C4-2B (cell line): ENCODE measurements at regions not wholly inside any gene's neighbourhood (a gene's known extent, or its start where the extent isn't known, plus 50 kb on each side); places are given as distances from the start of the nearest gene placed in this dataset.

ENCODE experiments used
- ZFX ChIP-seq: fragments of 450-650 bp; IDR thresholded peaks from 2 replicates; pipeline ENCODE4 v1.6.1; 2017
- TF ChIP-seq, protein P1 (sequence below): fragments of 450-650 bp; conservative IDR thresholded peaks from 2 replicates; pipeline ENCODE4 v1.5.1; 2017; ENCODE audit warnings: mild to moderate bottlenecking

DNA sequence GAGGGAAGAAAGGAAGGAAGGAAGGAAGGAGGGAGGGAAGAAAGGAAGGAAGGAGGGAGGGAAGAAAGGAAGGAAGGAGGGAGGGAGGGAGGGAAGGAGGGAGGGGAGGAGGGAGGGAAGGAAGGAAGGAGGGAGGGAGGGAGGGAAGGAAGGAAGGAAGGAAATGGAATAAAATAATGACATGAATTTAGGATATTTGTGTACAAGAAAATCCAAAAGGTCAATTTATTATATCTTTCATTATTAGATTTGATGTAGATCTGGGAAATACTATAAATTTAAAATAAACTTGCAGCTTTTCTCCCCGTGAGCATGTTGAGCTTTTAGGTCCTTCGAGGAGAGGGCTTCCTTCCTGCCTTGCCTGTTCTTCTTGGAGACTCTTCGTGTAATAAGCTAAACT lies 398.6 kb upstream of the NRP1 start:
- TF ChIP-seq, protein P1, sequence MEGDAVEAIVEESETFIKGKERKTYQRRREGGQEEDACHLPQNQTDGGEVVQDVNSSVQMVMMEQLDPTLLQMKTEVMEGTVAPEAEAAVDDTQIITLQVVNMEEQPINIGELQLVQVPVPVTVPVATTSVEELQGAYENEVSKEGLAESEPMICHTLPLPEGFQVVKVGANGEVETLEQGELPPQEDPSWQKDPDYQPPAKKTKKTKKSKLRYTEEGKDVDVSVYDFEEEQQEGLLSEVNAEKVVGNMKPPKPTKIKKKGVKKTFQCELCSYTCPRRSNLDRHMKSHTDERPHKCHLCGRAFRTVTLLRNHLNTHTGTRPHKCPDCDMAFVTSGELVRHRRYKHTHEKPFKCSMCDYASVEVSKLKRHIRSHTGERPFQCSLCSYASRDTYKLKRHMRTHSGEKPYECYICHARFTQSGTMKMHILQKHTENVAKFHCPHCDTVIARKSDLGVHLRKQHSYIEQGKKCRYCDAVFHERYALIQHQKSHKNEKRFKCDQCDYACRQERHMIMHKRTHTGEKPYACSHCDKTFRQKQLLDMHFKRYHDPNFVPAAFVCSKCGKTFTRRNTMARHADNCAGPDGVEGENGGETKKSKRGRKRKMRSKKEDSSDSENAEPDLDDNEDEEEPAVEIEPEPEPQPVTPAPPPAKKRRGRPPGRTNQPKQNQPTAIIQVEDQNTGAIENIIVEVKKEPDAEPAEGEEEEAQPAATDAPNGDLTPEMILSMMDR, result no peak
- TF ChIP-seq ZFX, result no peak
